ENCODE measurements at regions not wholly inside any gene's neighbourhood (a gene's known extent, or its start where the extent isn't known, plus 50 kb on each side); places are given as distances from the start of the nearest gene placed in this dataset.

- no peak for TF ChIP-seq TP53 (CRISPR knock-in tag; IDR thresholded peaks at IDR 0.05)
- no peak for TF ChIP-seq ESRRA (CRISPR knock-in tag; IDR thresholded peaks at IDR 0.05; ENCODE audit: borderline replicate concordance)
- no peak for TF ChIP-seq CREB1 (CRISPR knock-in tag; IDR thresholded peaks at IDR 0.05)
- no peak for TF ChIP-seq GABPB1 (CRISPR knock-in tag; IDR thresholded peaks at IDR 0.05)
- TF ChIP-seq NFE2L1 (CRISPR knock-in tag; IDR thresholded peaks at IDR 0.05), result no peak
- no peak for TF ChIP-seq IRF1 (CRISPR knock-in tag; IDR thresholded peaks at IDR 0.05)
- TF ChIP-seq, protein P1, sequence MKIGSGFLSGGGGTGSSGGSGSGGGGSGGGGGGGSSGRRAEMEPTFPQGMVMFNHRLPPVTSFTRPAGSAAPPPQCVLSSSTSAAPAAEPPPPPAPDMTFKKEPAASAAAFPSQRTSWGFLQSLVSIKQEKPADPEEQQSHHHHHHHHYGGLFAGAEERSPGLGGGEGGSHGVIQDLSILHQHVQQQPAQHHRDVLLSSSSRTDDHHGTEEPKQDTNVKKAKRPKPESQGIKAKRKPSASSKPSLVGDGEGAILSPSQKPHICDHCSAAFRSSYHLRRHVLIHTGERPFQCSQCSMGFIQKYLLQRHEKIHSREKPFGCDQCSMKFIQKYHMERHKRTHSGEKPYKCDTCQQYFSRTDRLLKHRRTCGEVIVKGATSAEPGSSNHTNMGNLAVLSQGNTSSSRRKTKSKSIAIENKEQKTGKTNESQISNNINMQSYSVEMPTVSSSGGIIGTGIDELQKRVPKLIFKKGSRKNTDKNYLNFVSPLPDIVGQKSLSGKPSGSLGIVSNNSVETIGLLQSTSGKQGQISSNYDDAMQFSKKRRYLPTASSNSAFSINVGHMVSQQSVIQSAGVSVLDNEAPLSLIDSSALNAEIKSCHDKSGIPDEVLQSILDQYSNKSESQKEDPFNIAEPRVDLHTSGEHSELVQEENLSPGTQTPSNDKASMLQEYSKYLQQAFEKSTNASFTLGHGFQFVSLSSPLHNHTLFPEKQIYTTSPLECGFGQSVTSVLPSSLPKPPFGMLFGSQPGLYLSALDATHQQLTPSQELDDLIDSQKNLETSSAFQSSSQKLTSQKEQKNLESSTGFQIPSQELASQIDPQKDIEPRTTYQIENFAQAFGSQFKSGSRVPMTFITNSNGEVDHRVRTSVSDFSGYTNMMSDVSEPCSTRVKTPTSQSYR (CRISPR knock-in tag; IDR thresholded peaks at IDR 0.05), result no peak
- TF ChIP-seq TEAD1 (CRISPR knock-in tag; IDR thresholded peaks at IDR 0.05), result no peak
These were observed 131.7 kb downstream of the SLC4A3 start (continued) for GRCh38 chr2:219758907-219759680.

GRCh38 chr2:219759801-219760200, 132.4 kb downstream of the SLC4A3 start:
- Mint-ChIP-seq H3K36me3 (no peaks in the 10 kb centered on the region), H3K4me1 (no peaks in the 10 kb centered on the region), H3K4me3 (no peak overlapping the region), H3K9me3 (peaks cover 28% of the 10 kb centered on the region), H3K27ac (no peak overlapping the region), H3K27me3 (ENCODE audit: low read depth) (peaks cover 1% of the 10 kb centered on the region)
- CTCF ChIA-PET, result interaction anchor here (0.6 kb wide), 2 partner anchors 36 to 129 kb away, joined by 3 read pairs; no protein-coding TSS in a partner anchor
- DNase-seq (ENCODE audit: low spot score) (no peak), ATAC-seq (no peak)
- POLR2A ChIA-PET, result no interaction called here
- TF ChIP-seq NFATC4 (CRISPR knock-in tag; IDR thresholded peaks at IDR 0.05) (no peak), RORB (CRISPR knock-in tag; IDR thresholded peaks at IDR 0.05) (no peak), MYBL2 (CRISPR knock-in tag; IDR thresholded peaks at IDR 0.05) (no peak), GABPB1 (CRISPR knock-in tag; IDR thresholded peaks at IDR 0.05) (no peak), ATF1 (CRISPR knock-in tag; IDR thresholded peaks at IDR 0.05) (no peak), TCF7 (CRISPR knock-in tag; IDR thresholded peaks at IDR 0.05; ENCODE audit: low read depth) (no peak), ZNF512 (CRISPR knock-in tag; IDR thresholded peaks at IDR 0.05; ENCODE audit: borderline replicate concordance) (no peak), ELF4 (CRISPR knock-in tag; IDR thresholded peaks at IDR 0.05; ENCODE audit: low read depth) (no peak), NFE2L1 (CRISPR knock-in tag; IDR thresholded peaks at IDR 0.05) (no peak), SOX15 (CRISPR knock-in tag; IDR thresholded peaks at IDR 0.05) (no peak), TEAD1 (CRISPR knock-in tag; IDR thresholded peaks at IDR 0.05) (no peak), USF2 (CRISPR knock-in tag; IDR thresholded peaks at IDR 0.05) (no peak), ZMAT4 (CRISPR knock-in tag; IDR thresholded peaks at IDR 0.05) (no peak)
- TF ChIP-seq, protein P2, sequence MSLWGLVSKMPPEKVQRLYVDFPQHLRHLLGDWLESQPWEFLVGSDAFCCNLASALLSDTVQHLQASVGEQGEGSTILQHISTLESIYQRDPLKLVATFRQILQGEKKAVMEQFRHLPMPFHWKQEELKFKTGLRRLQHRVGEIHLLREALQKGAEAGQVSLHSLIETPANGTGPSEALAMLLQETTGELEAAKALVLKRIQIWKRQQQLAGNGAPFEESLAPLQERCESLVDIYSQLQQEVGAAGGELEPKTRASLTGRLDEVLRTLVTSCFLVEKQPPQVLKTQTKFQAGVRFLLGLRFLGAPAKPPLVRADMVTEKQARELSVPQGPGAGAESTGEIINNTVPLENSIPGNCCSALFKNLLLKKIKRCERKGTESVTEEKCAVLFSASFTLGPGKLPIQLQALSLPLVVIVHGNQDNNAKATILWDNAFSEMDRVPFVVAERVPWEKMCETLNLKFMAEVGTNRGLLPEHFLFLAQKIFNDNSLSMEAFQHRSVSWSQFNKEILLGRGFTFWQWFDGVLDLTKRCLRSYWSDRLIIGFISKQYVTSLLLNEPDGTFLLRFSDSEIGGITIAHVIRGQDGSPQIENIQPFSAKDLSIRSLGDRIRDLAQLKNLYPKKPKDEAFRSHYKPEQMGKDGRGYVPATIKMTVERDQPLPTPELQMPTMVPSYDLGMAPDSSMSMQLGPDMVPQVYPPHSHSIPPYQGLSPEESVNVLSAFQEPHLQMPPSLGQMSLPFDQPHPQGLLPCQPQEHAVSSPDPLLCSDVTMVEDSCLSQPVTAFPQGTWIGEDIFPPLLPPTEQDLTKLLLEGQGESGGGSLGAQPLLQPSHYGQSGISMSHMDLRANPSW (CRISPR knock-in tag; conservative IDR thresholded peaks at IDR 0.05; ENCODE audit: low read depth), result no peak

Measured in WTC11 (cell line).